GM12878 (cell line): ENCODE measurements at regions not wholly inside any gene's neighbourhood (a gene's known extent, or its start where the extent isn't known, plus 50 kb on each side); places are given as distances from the start of the nearest gene placed in this dataset.

Experiments
- ATAC-seq: fragments of 200-7000 bp; cut with Tn5 transposase; 3 replicates; pipeline ENCODE4 v1.9.1; 2020; ENCODE audit warnings: mild to moderate bottlenecking, moderate library complexity
- BruUV-seq: library from RNA; stranded (reverse); fragments of 400-500 nt; replicated peaks from 2 replicates; lab custom pipeline; 2021; lab: Mats Ljungman, UMichigan
- CTCF ChIA-PET: fragments of 300-600 bp; sonication (Branson Sonifier 250); formaldehyde crosslinking; extraction: SDS; loops from one replicate; lab custom pipeline; 2021; ENCODE audit warnings: inconsistent platforms; lab: Yijun Ruan, JAX
- POLR2A ChIA-PET: fragments of 350-600 bp; formaldehyde crosslinking; extraction: SDS; loops from one replicate; lab custom pipeline; 2021; ENCODE audit warnings: inconsistent platforms; lab: Charles Lee
- RAD21 ChIA-PET: fragments of 300-600 bp; sonication (Branson Sonifier 250); formaldehyde crosslinking; loops from one replicate; lab custom pipeline; 2023; ENCODE audit warnings: antibody characterized with exemption; ENCODE audit not compliant: unreplicated experiment; lab: Charles Lee
- SMC1A ChIA-PET: fragments of 300-600 bp; sonication (Branson Sonifier 250); formaldehyde crosslinking; loops from one replicate; lab custom pipeline; 2023; ENCODE audit not compliant: unreplicated experiment, uncharacterized antibody; lab: Charles Lee
- DNase-seq: peaks from one replicate; pipeline ENCODE4 v3.0.0-alpha.2; 2011; ENCODE audit warnings: low read depth, low spot score
- FAIRE-seq: peaks from 3 replicates; lab custom pipeline; 2011; peaks lifted over from hg19 to GRCh38; lab: Jason Lieb, UNC
- H2AFZ ChIP-seq: 2 replicates; pipeline ENCODE4 v1.6.0; 2011; ENCODE audit warnings: low read depth, low read length, control low read depth; ENCODE audit not compliant: control insufficient read depth
- H3K27ac ChIP-seq: 2 replicates; pipeline ENCODE4 v1.5.1; 2011; ENCODE audit warnings: control low read depth; ENCODE audit not compliant: control insufficient read depth, insufficient read depth
- H3K27me3 ChIP-seq, 2 experiments: replicated peaks in 1 of 2; 2 replicates each; pipeline versions ENCODE4 v1.6.0 to v1.6.1; 2011; ENCODE audit warnings: low read length in 1 of 2; ENCODE audit not compliant: control insufficient read depth in 2 of 2, insufficient read depth in 2 of 2
- H3K36me3 ChIP-seq, 2 experiments: 2 replicates each; pipeline ENCODE4 v1.5.1; 2011; ENCODE audit warnings: low read length in 1 of 2; ENCODE audit not compliant: control insufficient read depth in 2 of 2, insufficient read depth in 2 of 2
- H3K4me1 ChIP-seq: 2 replicates; pipeline ENCODE4 v1.6.1; 2011; ENCODE audit warnings: mild to moderate bottlenecking, low read length, moderate library complexity, mixed read lengths; ENCODE audit not compliant: control insufficient read depth, insufficient read depth
- H3K4me2 ChIP-seq: 2 replicates; pipeline ENCODE4 v1.6.0; 2011; ENCODE audit warnings: control low read depth; ENCODE audit not compliant: control insufficient read depth, insufficient read depth
- H3K4me3 ChIP-seq: fragments of 200-600 bp; sonication (generic); 2 replicates; pipeline ENCODE4 v1.5.1; 2016
- H3K79me2 ChIP-seq: 2 replicates; pipeline ENCODE4 v1.6.0; 2011; ENCODE audit warnings: low read length; ENCODE audit not compliant: control insufficient read depth, insufficient read depth
- H3K9ac ChIP-seq: 2 replicates; pipeline ENCODE4 v1.8.0; 2011; ENCODE audit warnings: low read length, control low read depth, mixed read lengths; ENCODE audit not compliant: control insufficient read depth, insufficient read depth
- H3K9me3 ChIP-seq: replicated peaks from 3 replicates; pipeline ENCODE4 v1.5.1; 2011; ENCODE audit warnings: mild to moderate bottlenecking, low read length; ENCODE audit not compliant: control insufficient read depth, insufficient read depth
- H4K20me1 ChIP-seq: 2 replicates; pipeline ENCODE4 v1.6.0; 2011; ENCODE audit not compliant: control insufficient read depth, insufficient read depth
- ASH2L ChIP-seq: fragments of 300-600, 200-600 bp; sonication (generic); IDR thresholded peaks from 2 replicates; pipeline ENCODE4 v1.6.1; 2017; ENCODE audit warnings: low read depth, mild to moderate bottlenecking, borderline replicate concordance
- KDM1A ChIP-seq: fragments of 200-600 bp; sonication (generic); IDR thresholded peaks from 2 replicates; pipeline ENCODE4 v1.6.1; 2016; ENCODE audit warnings: borderline replicate concordance
- MXI1 ChIP-seq: fragments of 150-350 bp; IDR thresholded peaks from 2 replicates; pipeline ENCODE4 v1.6.1; 2011; ENCODE audit warnings: low read depth, mild to moderate bottlenecking, inconsistent platforms, low read length, improper control_type of control experiment
- NFXL1 ChIP-seq: fragments of 450-650 bp; IDR thresholded peaks from 2 replicates; pipeline ENCODE4 v1.6.1; 2017; ENCODE audit warnings: antibody characterized with exemption, mild to moderate bottlenecking, borderline replicate concordance
- RB1 ChIP-seq: fragments of 450-650 bp; formaldehyde crosslinking; IDR thresholded peaks from 2 replicates; pipeline ENCODE4 v1.6.1; 2017; ENCODE audit warnings: mild to moderate bottlenecking, borderline replicate concordance
- TCF3 ChIP-seq: IDR thresholded peaks from 2 replicates; pipeline ENCODE4 v1.6.1; 2012; ENCODE audit warnings: low read depth, mild to moderate bottlenecking, low read length, borderline replicate concordance; ENCODE audit not compliant: insufficient read depth
- ZNF622 ChIP-seq: fragments of 450-650 bp; IDR thresholded peaks from 2 replicates; pipeline ENCODE4 v1.6.1; 2017; ENCODE audit warnings: mild to moderate bottlenecking, inconsistent platforms
- WGBS: methylation state at CpG from one replicate; pipeline ENCODE4 v1.1.6; 2016; ENCODE audit warnings: low lambda C conversion rate; ENCODE audit not compliant: insufficient replicate concordance, insufficient coverage; ENCODE audit errors: missing lambda C conversion rate; 5-methylcytosine and 5-hydroxymethylcytosine counted together
- in situ Hi-C: fragments of 300-500 bp; cut with MboI; formaldehyde crosslinking; loops from 9 replicates; pipeline ENCODE4 v1.14.3; 2018; ENCODE audit warnings: mixed read lengths
- intact Hi-C: fragments of 100-400 bp; cut with micrococcal nuclease; formaldehyde crosslinking; loops from one replicate; pipeline ENCODE4 v1.14.2; 2022; ENCODE audit not compliant: unreplicated experiment
- TF ChIP-seq, protein P1 (sequence below): fragments of 450-650 bp; IDR thresholded peaks from 2 replicates; pipeline ENCODE4 v1.6.1; 2017; ENCODE audit warnings: mild to moderate bottlenecking, moderate library complexity

DNA sequence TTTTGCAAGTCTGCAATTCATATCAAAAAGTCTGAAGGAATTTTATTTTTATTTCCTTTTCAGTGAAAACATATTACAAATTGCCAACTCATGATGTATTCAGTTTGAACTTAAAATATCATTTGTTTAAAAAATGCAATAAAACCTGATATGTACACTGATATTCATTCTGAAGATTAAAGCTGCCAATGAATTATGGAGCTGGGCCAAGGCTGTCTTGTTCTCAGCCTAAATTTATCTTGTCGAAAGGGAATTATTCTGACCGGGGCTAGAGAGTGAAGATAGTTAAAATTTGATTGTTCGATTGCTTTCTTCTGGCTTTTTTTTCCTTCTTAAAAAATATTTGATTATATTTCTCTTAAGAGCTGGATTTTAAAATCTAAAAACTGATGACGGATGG lies 54.0 kb upstream of the RBFOX1 start:
- no peaks in the 10 kb centered on the region for H3K4me1 ChIP-seq
- WGBS = 50% methylated on average over 4 of the region's 4 CpGs
- TF ChIP-seq RB1 (no peak), NFXL1 (no peak), TCF3 (no peak), ZNF622 (no peak), MXI1 (no peak), KDM1A (no peak), ASH2L (no peak)
- TF ChIP-seq, protein P1, sequence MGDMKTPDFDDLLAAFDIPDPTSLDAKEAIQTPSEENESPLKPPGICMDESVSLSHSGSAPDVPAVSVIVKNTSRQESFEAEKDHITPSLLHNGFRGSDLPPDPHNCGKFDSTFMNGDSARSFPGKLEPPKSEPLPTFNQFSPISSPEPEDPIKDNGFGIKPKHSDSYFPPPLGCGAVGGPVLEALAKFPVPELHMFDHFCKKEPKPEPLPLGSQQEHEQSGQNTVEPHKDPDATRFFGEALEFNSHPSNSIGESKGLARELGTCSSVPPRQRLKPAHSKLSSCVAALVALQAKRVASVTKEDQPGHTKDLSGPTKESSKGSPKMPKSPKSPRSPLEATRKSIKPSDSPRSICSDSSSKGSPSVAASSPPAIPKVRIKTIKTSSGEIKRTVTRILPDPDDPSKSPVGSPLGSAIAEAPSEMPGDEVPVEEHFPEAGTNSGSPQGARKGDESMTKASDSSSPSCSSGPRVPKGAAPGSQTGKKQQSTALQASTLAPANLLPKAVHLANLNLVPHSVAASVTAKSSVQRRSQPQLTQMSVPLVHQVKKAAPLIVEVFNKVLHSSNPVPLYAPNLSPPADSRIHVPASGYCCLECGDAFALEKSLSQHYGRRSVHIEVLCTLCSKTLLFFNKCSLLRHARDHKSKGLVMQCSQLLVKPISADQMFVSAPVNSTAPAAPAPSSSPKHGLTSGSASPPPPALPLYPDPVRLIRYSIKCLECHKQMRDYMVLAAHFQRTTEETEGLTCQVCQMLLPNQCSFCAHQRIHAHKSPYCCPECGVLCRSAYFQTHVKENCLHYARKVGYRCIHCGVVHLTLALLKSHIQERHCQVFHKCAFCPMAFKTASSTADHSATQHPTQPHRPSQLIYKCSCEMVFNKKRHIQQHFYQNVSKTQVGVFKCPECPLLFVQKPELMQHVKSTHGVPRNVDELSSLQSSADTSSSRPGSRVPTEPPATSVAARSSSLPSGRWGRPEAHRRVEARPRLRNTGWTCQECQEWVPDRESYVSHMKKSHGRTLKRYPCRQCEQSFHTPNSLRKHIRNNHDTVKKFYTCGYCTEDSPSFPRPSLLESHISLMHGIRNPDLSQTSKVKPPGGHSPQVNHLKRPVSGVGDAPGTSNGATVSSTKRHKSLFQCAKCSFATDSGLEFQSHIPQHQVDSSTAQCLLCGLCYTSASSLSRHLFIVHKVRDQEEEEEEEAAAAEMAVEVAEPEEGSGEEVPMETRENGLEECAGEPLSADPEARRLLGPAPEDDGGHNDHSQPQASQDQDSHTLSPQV = no peak
- TF ChIP-seq, all 136 proteins: peak for 0
- in situ Hi-C loops = no loop called here
- H3K27me3 ChIP-seq = no peaks in the 10 kb centered on the region
- H3K27ac ChIP-seq = no peak overlapping the region
- H2AFZ ChIP-seq = no peak overlapping the region
- BruUV-seq = no TSS peak
- no peak overlapping the region for H3K9ac ChIP-seq
- DNase-seq (no peak), FAIRE-seq (no peak), ATAC-seq (no peak)
- ChIA-PET POLR2A (no interaction called here), RAD21 (no interaction called here), SMC1A (no interaction called here), CTCF (no interaction called here)
- no peaks in the 10 kb centered on the region for H4K20me1 ChIP-seq
- H3K36me3 ChIP-seq = no peaks in the 10 kb centered on the region
- intact Hi-C loops = no loop called here
- H3K79me2 ChIP-seq = no peaks in the 10 kb centered on the region
- H3K4me2 ChIP-seq = no peak overlapping the region
- H3K4me3 ChIP-seq = no peak overlapping the region
- no peaks in the 10 kb centered on the region for H3K9me3 ChIP-seq
